Kidney epithelial cell (primary cell): ENCODE measurements at regions not wholly inside any gene's neighbourhood (a gene's known extent, or its start where the extent isn't known, plus 50 kb on each side); places are given as distances from the start of the nearest gene placed in this dataset.

ENCODE experiments used
- DNase-seq: peaks from one replicate; pipeline ENCODE4 v3.0.0-alpha.2; 2010; ENCODE audit warnings: low read depth
- H3K27me3 ChIP-seq: 2 replicates; pipeline ENCODE4 v1.6.0; 2011; ENCODE audit warnings: low read length; ENCODE audit not compliant: control insufficient read depth, insufficient read depth
- H3K36me3 ChIP-seq: 2 replicates; pipeline ENCODE4 v1.5.1; 2011; ENCODE audit warnings: low read length; ENCODE audit not compliant: control insufficient read depth, insufficient read depth
- H3K4me3 ChIP-seq: 2 replicates; pipeline ENCODE4 v1.5.1; 2011; ENCODE audit warnings: low read depth, mild to moderate bottlenecking, control low read depth, low read length
- CTCF ChIP-seq: IDR thresholded peaks from 2 replicates; pipeline ENCODE4 v1.5.1; 2011; ENCODE audit warnings: mild to moderate bottlenecking, moderate library complexity, low read length, control low read depth, inconsistent platforms; ENCODE audit not compliant: insufficient read depth, poor library complexity, severe bottlenecking

- Histone ChIP-seq H3K4me3 (no peak overlapping the region), H3K36me3 (no peaks in the 10 kb centered on the region), H3K27me3 (peaks cover 2% of the 10 kb centered on the region)
- TF ChIP-seq CTCF, result no peak
- DNase-seq, result no peak
Observed at GRCh38 chr16:55002419-55002818, 71.8 kb downstream of the IRX5 start.

GRCh38 chr16:55003306-55003705 lies 72.6 kb downstream of the IRX5 start:
- H3K36me3 ChIP-seq, result no peaks in the 10 kb centered on the region
- TF ChIP-seq CTCF, result no peak
- H3K27me3 ChIP-seq, result no peaks in the 10 kb centered on the region
- no peak for DNase-seq
- no peak overlapping the region for H3K4me3 ChIP-seq

GRCh38 chr16:55003916-55004315 lies 73.3 kb downstream of the IRX5 start:
- H3K27me3 ChIP-seq, result no peaks in the 10 kb centered on the region
- H3K36me3 ChIP-seq, result no peaks in the 10 kb centered on the region
- TF ChIP-seq CTCF, result no peak
- no peak overlapping the region for H3K4me3 ChIP-seq
- no peak for DNase-seq

- Histone ChIP-seq H3K36me3 (no peaks in the 10 kb centered on the region), H3K4me3 (no peak overlapping the region), H3K27me3 (no peaks in the 10 kb centered on the region)
- no peak for TF ChIP-seq CTCF
- no peak for DNase-seq
Observed at GRCh38 chr16:55007504-55007903, 76.8 kb downstream of the IRX5 start.

GRCh38 chr16:55008836-55009510 lies 78.3 kb downstream of the IRX5 start:
- H3K4me3 ChIP-seq, result no peak overlapping the region
- TF ChIP-seq CTCF, result no peak
- DNase-seq, result no peak
- H3K36me3 ChIP-seq, result no peaks in the 10 kb centered on the region
- H3K27me3 ChIP-seq, result no peaks in the 10 kb centered on the region

GRCh38 chr16:55009581-55009980 lies 78.9 kb downstream of the IRX5 start:
- Histone ChIP-seq H3K27me3 (no peaks in the 10 kb centered on the region), H3K4me3 (no peak overlapping the region), H3K36me3 (no peaks in the 10 kb centered on the region)
- DNase-seq, result no peak
- no peak for TF ChIP-seq CTCF
